ENCODE measurements at regions not wholly inside any gene's neighbourhood (a gene's known extent, or its start where the extent isn't known, plus 50 kb on each side); places are given as distances from the start of the nearest gene placed in this dataset.

DNA sequence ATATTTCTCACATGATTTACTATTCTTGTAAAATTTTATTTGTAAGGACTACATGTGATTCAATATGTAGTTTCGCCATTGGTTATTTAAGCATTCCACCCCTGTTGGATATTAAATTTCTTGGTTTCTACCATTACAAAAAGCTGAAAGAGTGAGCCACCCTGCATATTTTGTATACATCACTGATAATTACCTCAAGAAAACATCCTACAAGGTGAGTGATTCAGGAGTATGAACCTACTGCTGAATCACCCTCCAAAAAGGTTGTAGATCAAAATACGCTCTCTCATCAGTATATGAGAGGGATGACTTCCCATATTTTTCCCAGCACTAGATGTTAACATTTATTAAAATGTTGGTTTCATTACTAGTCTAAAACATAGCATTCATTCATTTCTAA is 454.3 kb upstream of the WWC1 start:
- H3K9me3 ChIP-seq (ENCODE audit: control insufficient read depth in 2 of 2, low read length in 2 of 2) = no peaks in the 10 kb centered on the region
- no peaks in the 10 kb centered on the region for H3K4me1 ChIP-seq (ENCODE audit: control insufficient read depth in 2 of 2, insufficient read depth in 2 of 2, low read length in 2 of 2)
- H3K4me3 ChIP-seq (ENCODE audit: low read length in 2 of 2) = no peak overlapping the region
- no peaks in the 10 kb centered on the region for H3K36me3 ChIP-seq (ENCODE audit: control insufficient read depth in 2 of 2, insufficient read depth in 2 of 2, low read length in 2 of 2)
- H3K27me3 ChIP-seq (ENCODE audit: control insufficient read depth in 2 of 2, insufficient read depth in 2 of 2, low read length in 2 of 2) = no peaks in the 10 kb centered on the region
- no peak overlapping the region for H3K9ac ChIP-seq (ENCODE audit: low read depth in 1 of 2, low read length in 2 of 2)
- no peak overlapping the region for H3K27ac ChIP-seq (ENCODE audit: low read depth in 2 of 2, low read length in 2 of 2)

DNA sequence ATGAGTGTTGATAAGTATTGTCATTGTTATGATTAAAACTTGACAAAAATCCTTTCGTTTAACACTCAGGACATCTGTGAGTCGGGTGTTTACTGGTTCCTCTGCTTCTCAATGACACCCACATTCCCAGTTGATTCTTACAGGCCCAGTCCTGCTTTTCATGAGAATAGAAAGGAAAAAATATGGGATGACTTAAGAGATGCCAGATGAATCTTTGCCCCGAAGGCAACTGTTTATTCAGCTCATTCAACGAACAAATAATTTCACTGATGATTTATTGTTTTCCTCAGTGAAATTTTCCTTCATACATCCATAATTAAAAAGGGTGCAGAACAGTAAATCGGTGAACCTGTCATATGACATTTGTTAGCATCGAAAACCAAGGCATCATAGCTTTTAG is 452.4 kb upstream of the WWC1 start:
- no peak overlapping the region for H3K27ac ChIP-seq (ENCODE audit: low read depth in 2 of 2, low read length in 2 of 2)
- H3K27me3 ChIP-seq (ENCODE audit: control insufficient read depth in 2 of 2, insufficient read depth in 2 of 2, low read length in 2 of 2) = no peaks in the 10 kb centered on the region
- H3K4me3 ChIP-seq (ENCODE audit: low read length in 2 of 2) = no peak overlapping the region
- H3K9me3 ChIP-seq (ENCODE audit: control insufficient read depth in 2 of 2, low read length in 2 of 2) = no peaks in the 10 kb centered on the region
- no peak overlapping the region for H3K9ac ChIP-seq (ENCODE audit: low read depth in 1 of 2, low read length in 2 of 2)
- H3K4me1 ChIP-seq (ENCODE audit: control insufficient read depth in 2 of 2, insufficient read depth in 2 of 2, low read length in 2 of 2) = no peaks in the 10 kb centered on the region
- H3K36me3 ChIP-seq (ENCODE audit: control insufficient read depth in 2 of 2, insufficient read depth in 2 of 2, low read length in 2 of 2) = no peaks in the 10 kb centered on the region

DNA sequence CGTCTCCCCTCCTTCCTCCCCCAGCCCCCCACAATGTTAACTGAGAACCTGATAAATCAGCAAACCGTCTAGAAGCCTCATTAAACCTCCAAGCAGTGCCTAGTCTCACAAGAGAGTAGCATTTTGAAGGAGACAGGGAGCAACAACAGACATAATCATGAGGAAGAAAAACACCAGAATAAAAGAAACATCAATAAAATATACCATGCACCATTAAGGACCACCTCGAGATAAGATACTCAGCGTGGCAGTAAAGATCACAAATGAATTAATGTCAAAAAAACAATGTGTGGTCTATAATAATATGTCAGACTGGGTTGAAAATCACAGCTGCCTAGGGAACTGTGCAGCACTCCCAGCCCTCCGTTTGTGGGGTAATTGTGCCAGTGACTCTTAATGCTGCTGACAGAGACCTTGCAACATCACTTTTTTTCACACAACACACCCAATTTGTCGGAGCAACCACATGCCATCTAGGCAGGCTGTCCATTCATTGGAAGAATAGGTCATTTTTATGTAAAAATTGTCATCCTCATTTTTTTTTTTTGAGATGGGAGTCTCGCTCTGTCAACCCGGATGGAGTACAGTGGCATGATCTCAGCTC is 450.8 kb upstream of the WWC1 start:
- no peaks in the 10 kb centered on the region for H3K4me1 ChIP-seq (ENCODE audit: control insufficient read depth in 2 of 2, insufficient read depth in 2 of 2, low read length in 2 of 2)
- H3K36me3 ChIP-seq (ENCODE audit: control insufficient read depth in 2 of 2, insufficient read depth in 2 of 2, low read length in 2 of 2) = no peaks in the 10 kb centered on the region
- H3K4me3 ChIP-seq (ENCODE audit: low read length in 2 of 2) = no peak overlapping the region
- H3K9ac ChIP-seq (ENCODE audit: low read depth in 1 of 2, low read length in 2 of 2) = no peak overlapping the region
- H3K27me3 ChIP-seq (ENCODE audit: control insufficient read depth in 2 of 2, insufficient read depth in 2 of 2, low read length in 2 of 2) = no peaks in the 10 kb centered on the region
- no peaks in the 10 kb centered on the region for H3K9me3 ChIP-seq (ENCODE audit: control insufficient read depth in 2 of 2, low read length in 2 of 2)
- H3K27ac ChIP-seq (ENCODE audit: low read depth in 2 of 2, low read length in 2 of 2) = no peak overlapping the region

DNA sequence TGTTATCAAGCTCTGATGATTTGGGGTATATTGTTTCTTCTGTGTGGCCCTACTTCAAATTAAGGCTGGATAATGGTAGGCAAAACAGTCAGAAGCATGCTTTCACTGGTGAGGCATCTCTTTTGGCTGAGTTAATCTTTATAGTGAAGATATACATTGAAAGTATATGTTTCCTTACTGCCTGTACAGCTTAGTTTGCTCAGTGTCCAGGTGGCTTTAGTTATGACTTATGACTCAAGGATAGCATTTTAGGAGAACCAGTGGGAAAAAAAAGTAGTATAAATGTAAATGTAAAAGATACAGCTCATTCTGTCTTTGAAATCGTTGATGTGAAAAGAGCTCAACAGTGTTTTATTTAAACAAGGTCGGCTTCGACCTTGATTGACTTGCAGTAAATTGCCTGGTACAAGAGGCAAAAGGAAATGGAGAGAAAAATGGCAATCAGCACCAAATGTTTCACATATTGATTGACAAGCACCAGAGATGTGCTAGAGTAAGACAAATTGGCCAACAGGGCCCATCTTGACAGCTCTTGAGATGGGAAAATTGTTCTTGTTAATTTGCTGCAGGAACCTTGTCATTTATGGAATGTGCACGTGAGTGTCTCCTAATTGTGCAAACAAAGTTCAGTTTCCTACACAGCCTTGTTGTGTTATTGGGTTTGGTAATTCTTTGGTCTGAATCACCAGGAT is 447.4 kb upstream of the WWC1 start:
- no peaks in the 10 kb centered on the region for H3K36me3 ChIP-seq (ENCODE audit: control insufficient read depth in 2 of 2, insufficient read depth in 2 of 2, low read length in 2 of 2)
- H3K9me3 ChIP-seq (ENCODE audit: control insufficient read depth in 2 of 2, low read length in 2 of 2) = no peaks in the 10 kb centered on the region
- no peaks in the 10 kb centered on the region for H3K27me3 ChIP-seq (ENCODE audit: control insufficient read depth in 2 of 2, insufficient read depth in 2 of 2, low read length in 2 of 2)
- H3K27ac ChIP-seq (ENCODE audit: low read depth in 2 of 2, low read length in 2 of 2) = no peak overlapping the region
- H3K9ac ChIP-seq (ENCODE audit: low read depth in 1 of 2, low read length in 2 of 2) = no peak overlapping the region
- H3K4me3 ChIP-seq (ENCODE audit: low read length in 2 of 2) = no peak overlapping the region
- H3K4me1 ChIP-seq (ENCODE audit: control insufficient read depth in 2 of 2, insufficient read depth in 2 of 2, low read length in 2 of 2) = no peaks in the 10 kb centered on the region

DNA sequence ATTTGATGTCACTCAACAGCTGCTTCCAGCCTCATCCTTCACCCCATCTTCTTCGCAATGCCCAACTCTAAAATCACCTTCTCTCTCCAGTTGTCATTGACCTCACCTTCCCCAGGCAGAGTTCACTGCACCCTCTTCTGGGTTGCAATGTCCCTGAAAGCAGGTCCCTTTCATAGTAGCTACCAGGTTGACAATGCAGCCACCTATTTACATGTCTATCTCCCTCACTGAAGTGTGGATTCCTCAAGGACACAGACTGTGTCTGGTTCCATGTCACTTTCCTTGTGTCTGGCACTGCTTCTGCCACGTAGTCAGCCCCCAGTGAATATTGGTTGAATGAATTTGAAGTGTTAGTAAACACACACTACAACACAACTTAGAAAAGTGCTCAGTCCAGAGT is 445.5 kb upstream of the WWC1 start:
- Histone ChIP-seq H3K27ac (ENCODE audit: low read depth in 2 of 2, low read length in 2 of 2) (no peak overlapping the region), H3K9me3 (ENCODE audit: control insufficient read depth in 2 of 2, low read length in 2 of 2) (no peaks in the 10 kb centered on the region), H3K4me1 (ENCODE audit: control insufficient read depth in 2 of 2, insufficient read depth in 2 of 2, low read length in 2 of 2) (no peaks in the 10 kb centered on the region), H3K27me3 (ENCODE audit: control insufficient read depth in 2 of 2, insufficient read depth in 2 of 2, low read length in 2 of 2) (no peaks in the 10 kb centered on the region), H3K36me3 (ENCODE audit: control insufficient read depth in 2 of 2, insufficient read depth in 2 of 2, low read length in 2 of 2) (no peaks in the 10 kb centered on the region), H3K4me3 (ENCODE audit: low read length in 2 of 2) (no peak overlapping the region), H3K9ac (ENCODE audit: low read depth in 1 of 2, low read length in 2 of 2) (no peak overlapping the region)

DNA sequence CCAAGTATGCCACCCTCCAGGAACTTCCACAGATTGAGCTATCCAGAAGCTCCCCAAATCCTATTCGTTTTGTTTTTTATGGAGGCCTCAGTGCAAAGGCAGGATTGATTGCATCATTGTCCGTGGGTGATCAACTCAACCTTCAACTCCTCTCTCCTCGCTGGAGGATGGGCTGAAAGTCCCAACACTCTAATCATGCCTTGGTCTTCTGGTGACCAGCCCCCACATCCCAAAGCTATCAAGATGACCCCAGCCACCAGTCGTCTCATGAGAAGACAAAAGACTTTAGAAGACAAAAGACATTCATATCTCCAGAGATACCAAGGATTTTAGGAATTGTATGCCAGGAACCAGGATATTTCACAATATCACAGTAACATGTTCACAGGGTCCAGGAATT is 441.6 kb upstream of the WWC1 start:
- H3K27ac ChIP-seq (ENCODE audit: low read depth in 2 of 2, low read length in 2 of 2) = no peak overlapping the region
- no peak overlapping the region for H3K9ac ChIP-seq (ENCODE audit: low read depth in 1 of 2, low read length in 2 of 2)
- no peaks in the 10 kb centered on the region for H3K36me3 ChIP-seq (ENCODE audit: control insufficient read depth in 2 of 2, insufficient read depth in 2 of 2, low read length in 2 of 2)
- H3K4me3 ChIP-seq (ENCODE audit: low read length in 2 of 2) = no peak overlapping the region
- no peaks in the 10 kb centered on the region for H3K27me3 ChIP-seq (ENCODE audit: control insufficient read depth in 2 of 2, insufficient read depth in 2 of 2, low read length in 2 of 2)
- no peaks in the 10 kb centered on the region for H3K4me1 ChIP-seq (ENCODE audit: control insufficient read depth in 2 of 2, insufficient read depth in 2 of 2, low read length in 2 of 2)
- H3K9me3 ChIP-seq (ENCODE audit: control insufficient read depth in 2 of 2, low read length in 2 of 2) = no peaks in the 10 kb centered on the region

DNA sequence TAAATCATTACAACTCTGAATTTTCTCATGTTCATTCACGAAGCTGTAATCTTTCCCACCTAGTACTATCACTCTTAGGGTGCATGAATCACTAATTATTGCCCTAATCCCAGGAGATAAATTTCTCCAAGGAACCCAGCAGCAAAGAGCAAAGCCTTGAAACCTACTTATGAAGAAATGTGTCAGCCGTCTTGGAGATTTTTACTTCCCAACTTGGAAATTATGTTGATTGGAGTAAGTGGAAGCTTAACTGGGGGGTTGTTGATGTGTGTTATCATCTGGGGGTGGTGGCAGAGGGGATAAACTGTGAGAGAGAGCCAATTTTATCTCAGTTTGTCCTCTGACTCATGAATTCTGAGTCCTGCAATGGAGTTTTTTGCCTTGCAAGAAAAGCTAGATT is 440.5 kb upstream of the WWC1 start:
- Histone ChIP-seq H3K4me3 (ENCODE audit: low read length in 2 of 2) (no peak overlapping the region), H3K36me3 (ENCODE audit: control insufficient read depth in 2 of 2, insufficient read depth in 2 of 2, low read length in 2 of 2) (no peaks in the 10 kb centered on the region), H3K9ac (ENCODE audit: low read depth in 1 of 2, low read length in 2 of 2) (no peak overlapping the region), H3K4me1 (ENCODE audit: control insufficient read depth in 2 of 2, insufficient read depth in 2 of 2, low read length in 2 of 2) (no peaks in the 10 kb centered on the region), H3K27ac (ENCODE audit: low read depth in 2 of 2, low read length in 2 of 2) (no peak overlapping the region), H3K27me3 (ENCODE audit: control insufficient read depth in 2 of 2, insufficient read depth in 2 of 2, low read length in 2 of 2) (no peaks in the 10 kb centered on the region), H3K9me3 (ENCODE audit: control insufficient read depth in 2 of 2, low read length in 2 of 2) (no peaks in the 10 kb centered on the region)

DNA sequence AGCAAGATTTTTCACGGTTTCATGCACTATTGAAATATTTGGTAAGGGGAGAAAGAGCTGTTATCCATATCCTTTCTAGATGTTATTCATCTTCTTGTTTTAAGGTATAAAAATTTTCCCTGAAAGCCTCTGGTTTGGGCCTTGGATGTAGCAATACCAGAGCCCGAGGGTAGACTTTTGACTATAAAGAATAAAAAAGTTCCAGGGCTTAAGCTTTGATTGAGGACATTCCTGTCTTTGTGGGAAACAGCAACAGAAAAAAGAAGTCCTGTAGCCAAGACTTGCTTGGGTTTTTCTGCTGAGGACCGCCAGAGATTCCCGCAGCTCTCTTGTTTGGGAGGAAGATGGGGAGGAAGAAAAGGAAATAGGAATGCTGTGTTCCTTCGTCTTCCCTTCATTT is 440.0 kb upstream of the WWC1 start:
- Histone ChIP-seq H3K27me3 (ENCODE audit: control insufficient read depth in 2 of 2, insufficient read depth in 2 of 2, low read length in 2 of 2) (no peaks in the 10 kb centered on the region), H3K9ac (ENCODE audit: low read depth in 1 of 2, low read length in 2 of 2) (no peak overlapping the region), H3K4me1 (ENCODE audit: control insufficient read depth in 2 of 2, insufficient read depth in 2 of 2, low read length in 2 of 2) (no peaks in the 10 kb centered on the region), H3K4me3 (ENCODE audit: low read length in 2 of 2) (no peak overlapping the region), H3K9me3 (ENCODE audit: control insufficient read depth in 2 of 2, low read length in 2 of 2) (no peaks in the 10 kb centered on the region), H3K27ac (ENCODE audit: low read depth in 2 of 2, low read length in 2 of 2) (no peak overlapping the region), H3K36me3 (ENCODE audit: control insufficient read depth in 2 of 2, insufficient read depth in 2 of 2, low read length in 2 of 2) (no peaks in the 10 kb centered on the region)

DNA sequence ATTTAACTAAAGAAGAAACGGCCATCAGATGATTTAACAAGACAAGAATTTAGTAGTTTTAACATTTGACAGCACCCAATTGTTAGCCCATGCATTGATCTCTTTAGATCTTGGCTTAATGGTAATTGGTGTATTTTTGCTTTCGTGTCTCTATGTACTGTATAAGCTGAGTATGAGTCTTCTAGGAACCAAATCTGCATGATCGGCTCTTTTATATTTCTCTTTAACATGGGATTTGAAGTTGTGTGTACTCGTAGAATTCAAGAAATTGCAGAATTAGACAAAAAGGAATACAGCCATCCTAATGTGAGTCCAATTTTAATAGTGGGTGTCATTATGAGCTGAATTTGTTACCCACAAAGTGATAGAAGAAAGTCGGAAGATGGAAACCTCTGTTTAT is 438.9 kb upstream of the WWC1 start:
- Histone ChIP-seq H3K9ac (ENCODE audit: low read depth in 1 of 2, low read length in 2 of 2) (no peak overlapping the region), H3K27me3 (ENCODE audit: control insufficient read depth in 2 of 2, insufficient read depth in 2 of 2, low read length in 2 of 2) (no peaks in the 10 kb centered on the region), H3K36me3 (ENCODE audit: control insufficient read depth in 2 of 2, insufficient read depth in 2 of 2, low read length in 2 of 2) (no peaks in the 10 kb centered on the region), H3K4me3 (ENCODE audit: low read length in 2 of 2) (no peak overlapping the region), H3K27ac (ENCODE audit: low read depth in 2 of 2, low read length in 2 of 2) (no peak overlapping the region), H3K9me3 (ENCODE audit: control insufficient read depth in 2 of 2, low read length in 2 of 2) (no peaks in the 10 kb centered on the region), H3K4me1 (ENCODE audit: control insufficient read depth in 2 of 2, insufficient read depth in 2 of 2, low read length in 2 of 2) (no peaks in the 10 kb centered on the region)

DNA sequence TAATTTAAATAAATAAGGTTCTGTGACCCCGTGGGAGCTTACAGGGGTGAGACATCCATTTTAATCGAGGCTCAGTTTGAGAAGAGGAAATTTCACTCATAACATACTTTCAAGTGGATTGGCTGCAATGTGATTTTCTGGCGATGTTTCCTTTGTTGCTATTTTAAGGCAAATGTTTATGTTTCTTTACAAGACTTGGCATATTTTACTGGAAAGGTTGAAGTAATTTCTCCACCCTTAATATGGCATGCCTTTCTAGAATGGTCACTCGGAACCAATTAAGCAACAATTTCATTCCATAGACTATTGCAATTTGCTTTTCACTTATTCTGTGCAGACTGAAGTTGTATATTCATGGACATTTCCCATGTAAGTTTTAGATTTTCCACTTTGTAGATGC is 438.0 kb upstream of the WWC1 start:
- H3K4me1 ChIP-seq (ENCODE audit: control insufficient read depth in 2 of 2, insufficient read depth in 2 of 2, low read length in 2 of 2) = no peaks in the 10 kb centered on the region
- no peaks in the 10 kb centered on the region for H3K9me3 ChIP-seq (ENCODE audit: control insufficient read depth in 2 of 2, low read length in 2 of 2)
- H3K27me3 ChIP-seq (ENCODE audit: control insufficient read depth in 2 of 2, insufficient read depth in 2 of 2, low read length in 2 of 2) = no peaks in the 10 kb centered on the region
- H3K9ac ChIP-seq (ENCODE audit: low read depth in 1 of 2, low read length in 2 of 2) = no peak overlapping the region
- H3K27ac ChIP-seq (ENCODE audit: low read depth in 2 of 2, low read length in 2 of 2) = no peak overlapping the region
- H3K4me3 ChIP-seq (ENCODE audit: low read length in 2 of 2) = no peak overlapping the region
- no peaks in the 10 kb centered on the region for H3K36me3 ChIP-seq (ENCODE audit: control insufficient read depth in 2 of 2, insufficient read depth in 2 of 2, low read length in 2 of 2)

Measured in mucosa of rectum (tissue), 2 donors.